ENCODE measurements at regions not wholly inside any gene's neighbourhood (a gene's known extent, or its start where the extent isn't known, plus 50 kb on each side); places are given as distances from the start of the nearest gene placed in this dataset.

- ATAC-seq (ENCODE audit: poor library complexity) (no peak), DNase-seq (no peak)
- intact Hi-C loops (cut with DNase I): no loop called here
Measured at GRCh38 chr2:118296663-118297062, 208.4 kb downstream of the INSIG2 start.

- intact Hi-C loops (cut with DNase I): no loop called here
- DNase-seq (no peak), ATAC-seq (ENCODE audit: poor library complexity) (no peak)
Measured at GRCh38 chr2:118295592-118296390, 207.5 kb downstream of the INSIG2 start.

- no peak for ATAC-seq (ENCODE audit: poor library complexity)
- intact Hi-C loops (cut with DNase I): no loop called here
- no peak for DNase-seq
Measured at GRCh38 chr2:118294063-118294462, 205.8 kb downstream of the INSIG2 start.

GRCh38 chr2:118292991-118293390 lies 204.7 kb downstream of the INSIG2 start:
- ATAC-seq (ENCODE audit: poor library complexity) (no peak), DNase-seq (no peak)
- intact Hi-C loops (cut with DNase I): no loop called here

- no peak for ATAC-seq (ENCODE audit: poor library complexity)
- intact Hi-C loops (cut with DNase I): no loop called here
- DNase-seq: no peak
Measured at GRCh38 chr2:118291251-118291880, 203.1 kb downstream of the INSIG2 start.

- intact Hi-C loops (cut with DNase I): no loop called here
- ATAC-seq (ENCODE audit: poor library complexity) (no peak), DNase-seq (no peak)
Measured at GRCh38 chr2:118290411-118291250, 202.4 kb downstream of the INSIG2 start.

GRCh38 chr2:118279005-118279404 lies 190.7 kb downstream of the INSIG2 start:
- intact Hi-C loops (cut with DNase I): no loop called here
- ATAC-seq (ENCODE audit: poor library complexity): no peak

GRCh38 chr2:118278046-118278445 lies 189.8 kb downstream of the INSIG2 start:
- ATAC-seq (ENCODE audit: poor library complexity) (no peak), DNase-seq (no peak)
- intact Hi-C loops (cut with DNase I): no loop called here

More at GRCh38 chr2:118279005-118279404, 190.7 kb downstream of the INSIG2 start:
- no peak for DNase-seq

- DNase-seq (no peak), ATAC-seq (ENCODE audit: poor library complexity) (no peak)
- intact Hi-C loops (cut with DNase I): no loop called here
Measured at GRCh38 chr2:118274841-118275510, 186.7 kb downstream of the INSIG2 start.

GRCh38 chr2:118272391-118272790 lies 184.1 kb downstream of the INSIG2 start:
- intact Hi-C loops (cut with DNase I): no loop called here
- ATAC-seq (ENCODE audit: poor library complexity) (no peak), DNase-seq (no peak)

GRCh38 chr2:118269408-118270051 lies 181.3 kb downstream of the INSIG2 start:
- intact Hi-C loops (cut with DNase I): no loop called here
- no peak for ATAC-seq (ENCODE audit: poor library complexity)
- no peak for DNase-seq

GRCh38 chr2:118268268-118268667 lies 180.0 kb downstream of the INSIG2 start:
- DNase-seq (no peak), ATAC-seq (ENCODE audit: poor library complexity) (no peak)
- intact Hi-C loops (cut with DNase I): no loop called here

- ATAC-seq (ENCODE audit: poor library complexity) (no peak), DNase-seq (no peak)
- intact Hi-C loops (cut with DNase I): no loop called here
Measured at GRCh38 chr2:118265873-118266455, 177.7 kb downstream of the INSIG2 start.

- no peak for DNase-seq
- intact Hi-C loops (cut with DNase I): no loop called here
- ATAC-seq (ENCODE audit: poor library complexity): no peak
Measured at GRCh38 chr2:118264232-118264990, 176.1 kb downstream of the INSIG2 start.

GRCh38 chr2:118257696-118258095 lies 169.4 kb downstream of the INSIG2 start:
- intact Hi-C loops (cut with DNase I): no loop called here
- no peak for DNase-seq
- ATAC-seq (ENCODE audit: poor library complexity): no peak

- DNase-seq (no peak), ATAC-seq (ENCODE audit: poor library complexity) (no peak)
- intact Hi-C loops (cut with DNase I): no loop called here
Measured at GRCh38 chr2:118255771-118256372, 167.6 kb downstream of the INSIG2 start.

- intact Hi-C loops (cut with DNase I): no loop called here
- no peak for ATAC-seq (ENCODE audit: poor library complexity)
Measured at GRCh38 chr2:118255301-118255700, 167.0 kb downstream of the INSIG2 start.

More at GRCh38 chr2:118255301-118255700, 167.0 kb downstream of the INSIG2 start:
- DNase-seq: no peak

All from Right ventricle myocardium superior (tissue), 1 donor.